Dendritic cell treated with granulocyte-macrophage colony-stimulating factor and Interleukin-4, amounts not matched to agents 40 ng/mL and 50 ng/mL, for 4 days (primary cell): ENCODE measurements at regions not wholly inside any gene's neighbourhood (a gene's known extent, or its start where the extent isn't known, plus 50 kb on each side); places are given as distances from the start of the nearest gene placed in this dataset.
"Not testable (repeated sequence)": the region's sequence is repeated elsewhere in the genome, so short reads cannot be mapped to it uniquely, and the experiment has no call there.

Source experiments
- H3K27ac Mint-ChIP-seq: one replicate; pipeline ENCODE4 v1.8.0; 2022; ENCODE audit warnings: mild to moderate bottlenecking, mixed read lengths
- H3K27me3 Mint-ChIP-seq: one replicate; pipeline ENCODE4 v1.8.0; 2022; ENCODE audit warnings: mild to moderate bottlenecking, mixed read lengths
- H3K36me3 Mint-ChIP-seq: one replicate; pipeline ENCODE4 v1.8.0; 2022; ENCODE audit warnings: low read depth, mixed read lengths
- H3K4me1 Mint-ChIP-seq: one replicate; pipeline ENCODE4 v1.8.0; 2022; ENCODE audit warnings: low read depth, mixed read lengths
- H3K4me3 Mint-ChIP-seq: one replicate; pipeline ENCODE4 v1.8.0; 2022; ENCODE audit warnings: mild to moderate bottlenecking, moderate library complexity, mixed read lengths
- H3K9me3 Mint-ChIP-seq: one replicate; pipeline ENCODE4 v1.8.0; 2022; ENCODE audit warnings: mixed read lengths
- intact Hi-C: fragments of 100-400 bp; cut with micrococcal nuclease; formaldehyde crosslinking; loops from one replicate; pipeline ENCODE4 v1.15.0; 2022

GRCh38 chr2:106258859-106259258, 64.8 kb upstream of the UXS1 start:
- not testable (repeated sequence) for H3K27me3 Mint-ChIP-seq, H3K36me3 Mint-ChIP-seq

GRCh38 chr2:106257830-106258229, 63.7 kb upstream of the UXS1 start:
- no peaks in the 10 kb centered on the region for H3K4me1 Mint-ChIP-seq
- no peak overlapping the region for H3K27ac Mint-ChIP-seq
- intact Hi-C loops, result no loop called here
- no peak overlapping the region for H3K4me3 Mint-ChIP-seq
- H3K27me3 Mint-ChIP-seq, result peaks cover 3% of the 10 kb centered on the region
- H3K9me3 Mint-ChIP-seq, result no peaks in the 10 kb centered on the region
- H3K36me3 Mint-ChIP-seq, result no peaks in the 10 kb centered on the region

More at GRCh38 chr2:106258859-106259258, 64.8 kb upstream of the UXS1 start:
- H3K4me1 Mint-ChIP-seq, intact Hi-C loops, H3K27ac Mint-ChIP-seq, H3K4me3 Mint-ChIP-seq, H3K9me3 Mint-ChIP-seq: not testable (repeated sequence)

- Mint-ChIP-seq H3K27me3 (peaks cover 2% of the 10 kb centered on the region), H3K9me3 (no peaks in the 10 kb centered on the region), H3K4me3 (no peak overlapping the region), H3K36me3 (no peaks in the 10 kb centered on the region), H3K27ac (no peak overlapping the region), H3K4me1 (no peaks in the 10 kb centered on the region)
- intact Hi-C loops, result no loop called here
These were observed 63.0 kb upstream of the UXS1 start for GRCh38 chr2:106257135-106257534.

GRCh38 chr2:106249157-106249828, 55.2 kb upstream of the UXS1 start:
- not testable (repeated sequence) for H3K4me1 Mint-ChIP-seq, H3K9me3 Mint-ChIP-seq, H3K27me3 Mint-ChIP-seq, H3K4me3 Mint-ChIP-seq, H3K27ac Mint-ChIP-seq, H3K36me3 Mint-ChIP-seq
- intact Hi-C loops, result loop anchor here (5.0 to 10.0 kb wide), 2 partner anchors 296 to 338 kb away; no protein-coding TSS in a partner anchor

GRCh38 chr2:106248548-106249151, 54.5 kb upstream of the UXS1 start:
- intact Hi-C loops, result loop anchor here (5.0 to 10.0 kb wide), 2 partner anchors 296 to 339 kb away; no protein-coding TSS in a partner anchor
- H3K4me3 Mint-ChIP-seq, H3K4me1 Mint-ChIP-seq, H3K27ac Mint-ChIP-seq, H3K9me3 Mint-ChIP-seq, H3K36me3 Mint-ChIP-seq, H3K27me3 Mint-ChIP-seq: not testable (repeated sequence)
